Endothelial cell of umbilical vein (primary cell): ENCODE measurements at regions not wholly inside any gene's neighbourhood (a gene's known extent, or its start where the extent isn't known, plus 50 kb on each side); places are given as distances from the start of the nearest gene placed in this dataset.

Source experiments
- BruUV-seq: library from RNA; stranded (reverse); fragments of 400-500 nt; replicated peaks from 2 replicates; lab custom pipeline; 2021; lab: Mats Ljungman, UMichigan
- CTCF ChIA-PET: fragments of 300-600, 350-600 bp; sonication (Branson Sonifier 250); formaldehyde crosslinking; loops from one replicate; lab custom pipeline; 2021; ENCODE audit warnings: antibody characterized with exemption, inconsistent platforms; lab: Charles Lee
- POLR2A ChIA-PET: fragments of 300-600, 350-600 bp; sonication (Branson Sonifier 250); formaldehyde crosslinking; loops from one replicate; lab custom pipeline; 2021; ENCODE audit warnings: antibody characterized with exemption, inconsistent platforms; lab: Charles Lee
- DNase-seq: peaks from one replicate; pipeline ENCODE4 v3.0.0-alpha.2; 2011; ENCODE audit warnings: low read depth, low spot score
- FAIRE-seq: peaks from 2 replicates; lab custom pipeline; 2011; peaks lifted over from hg19 to GRCh38; lab: Jason Lieb, UNC
- H2AFZ ChIP-seq: 2 replicates; pipeline ENCODE4 v1.6.0; 2012; ENCODE audit warnings: low read depth, low read length, control low read depth, inconsistent platforms
- H3K27ac ChIP-seq: 2 replicates; pipeline ENCODE4 v1.5.1; 2011; ENCODE audit warnings: low read depth, mild to moderate bottlenecking, control low read depth, low read length, moderate library complexity; ENCODE audit not compliant: insufficient read depth
- H3K27me3 ChIP-seq, 2 experiments: 2 replicates each; pipeline versions ENCODE4 v1.6.0 to v1.6.1; 2011; ENCODE audit warnings: low read length in 2 of 2, mixed read lengths in 1 of 2; ENCODE audit not compliant: control insufficient read depth in 2 of 2, insufficient read depth in 2 of 2
- H3K36me3 ChIP-seq, 2 experiments: 2 replicates in 1 of 2; 3 replicates in 1 of 2; pipeline ENCODE4 v1.5.1; 2011; ENCODE audit warnings: low read length in 2 of 2, mild to moderate bottlenecking in 1 of 2, moderate library complexity in 1 of 2; ENCODE audit not compliant: control insufficient read depth in 2 of 2, insufficient read depth in 2 of 2; ENCODE audit errors: extremely low read depth in 1 of 2
- H3K4me1 ChIP-seq: 3 replicates; pipeline ENCODE4 v1.5.1; 2011; ENCODE audit warnings: mild to moderate bottlenecking, low read length; ENCODE audit not compliant: control insufficient read depth, insufficient read depth; ENCODE audit errors: extremely low read depth
- H3K4me2 ChIP-seq: 2 replicates; pipeline ENCODE4 v1.6.1; 2011; ENCODE audit warnings: low read length, control low read depth, mixed read lengths; ENCODE audit not compliant: insufficient read depth
- H3K4me3 ChIP-seq, 3 experiments: fragments of 200-600 bp in 1 of 3; sonication (generic), shearing (Covaris generic) in 1 of 3; replicated peaks in 1 of 3; 2 replicates each; pipeline ENCODE4 v1.5.1; 2011 to 2016; ENCODE audit warnings: control low read depth in 3 of 3, low read length in 3 of 3, mild to moderate bottlenecking in 2 of 3, inconsistent platforms in 1 of 3, low read depth in 1 of 3, moderate library complexity in 1 of 3; ENCODE audit not compliant: insufficient read depth in 1 of 3
- H3K79me2 ChIP-seq: 2 replicates; pipeline ENCODE4 v1.6.0; 2012; ENCODE audit warnings: low read length, inconsistent platforms; ENCODE audit not compliant: control insufficient read depth, insufficient read depth
- H3K9ac ChIP-seq: replicated peaks from 2 replicates; pipeline ENCODE3; 2011; ENCODE audit warnings: low read length, control low read depth; ENCODE audit not compliant: insufficient read depth; ENCODE audit errors: extremely low read depth
- H3K9me1 ChIP-seq: replicated peaks from 3 replicates; pipeline ENCODE4 v1.6.0; 2011; ENCODE audit warnings: mild to moderate bottlenecking, low read length; ENCODE audit not compliant: control insufficient read depth, insufficient read depth; ENCODE audit errors: extremely low read depth
- H3K9me3 ChIP-seq: replicated peaks from 2 replicates; pipeline ENCODE4 v1.5.1; 2012; ENCODE audit warnings: low read length, inconsistent platforms; ENCODE audit not compliant: control insufficient read depth, insufficient read depth
- H4K20me1 ChIP-seq: replicated peaks from 2 replicates; pipeline ENCODE3; 2011; ENCODE audit warnings: mild to moderate bottlenecking, low read length; ENCODE audit not compliant: control insufficient read depth, insufficient read depth; ENCODE audit errors: extremely low read depth
- EZH2 ChIP-seq: IDR thresholded peaks from 2 replicates; pipeline ENCODE4 v1.6.1; 2012; ENCODE audit warnings: borderline replicate concordance, low read depth, mild to moderate bottlenecking, moderate library complexity, low read length, inconsistent platforms; ENCODE audit not compliant: severe bottlenecking
- FOS ChIP-seq: IDR thresholded peaks from 2 replicates; pipeline ENCODE4 v1.6.1; 2011; ENCODE audit warnings: mild to moderate bottlenecking, low read length, moderate library complexity, borderline replicate concordance; ENCODE audit not compliant: insufficient read depth
- GATA2 ChIP-seq: IDR thresholded peaks from 2 replicates; pipeline ENCODE4 v1.7.0; 2011; ENCODE audit warnings: low read depth, mild to moderate bottlenecking, moderate library complexity, mixed read lengths, low read length; ENCODE audit not compliant: insufficient read length, insufficient read depth
- JUN ChIP-seq: IDR thresholded peaks from 2 replicates; pipeline ENCODE4 v1.6.1; 2011; ENCODE audit warnings: borderline replicate concordance, low read depth; ENCODE audit not compliant: insufficient read length, insufficient read depth
- MAX ChIP-seq: IDR thresholded peaks from 2 replicates; pipeline ENCODE4 v1.6.1; 2011; ENCODE audit not compliant: insufficient read depth, insufficient read length
- MYC ChIP-seq: IDR thresholded peaks from one replicate; pipeline ENCODE4 v1.6.1; 2011; ENCODE audit warnings: mild to moderate bottlenecking, low read depth, low read length
- POLR2A ChIP-seq: IDR thresholded peaks from 2 replicates; pipeline ENCODE4 v1.6.1; 2012; ENCODE audit warnings: low read depth, mild to moderate bottlenecking, control low read depth, low read length
- POLR2AphosphoS5 ChIP-seq: IDR thresholded peaks from 2 replicates; pipeline ENCODE4 v1.6.1; 2012; ENCODE audit warnings: low read depth, mild to moderate bottlenecking, control low read depth, low read length, moderate library complexity; ENCODE audit not compliant: insufficient read depth
- dilution Hi-C: fragments of 300-500 bp; cut with MboI; formaldehyde crosslinking; loops from one replicate; pipeline ENCODE4 v1.15.0; 2019; ENCODE audit warnings: low sequenced_read_pairs; ENCODE audit not compliant: extremely low pct_ligation_motif_present
- intact Hi-C: fragments of 100-400 bp; cut with micrococcal nuclease; formaldehyde crosslinking; loops from one replicate; pipeline ENCODE4 v1.10.0; 2022
- TF ChIP-seq, protein P1 (sequence below), 2 donors: IDR thresholded peaks; 1 replicate in 1 of 2; 2 replicates in 1 of 2; pipeline ENCODE4 v1.5.1; 2011; ENCODE audit warnings: low read length in 2 of 2, mild to moderate bottlenecking in 2 of 2, moderate library complexity in 2 of 2, control low read depth in 1 of 2, inconsistent platforms in 1 of 2, low read depth in 1 of 2; ENCODE audit not compliant: insufficient read depth in 1 of 2; ENCODE audit errors: extremely low read depth in 1 of 2

DNA sequence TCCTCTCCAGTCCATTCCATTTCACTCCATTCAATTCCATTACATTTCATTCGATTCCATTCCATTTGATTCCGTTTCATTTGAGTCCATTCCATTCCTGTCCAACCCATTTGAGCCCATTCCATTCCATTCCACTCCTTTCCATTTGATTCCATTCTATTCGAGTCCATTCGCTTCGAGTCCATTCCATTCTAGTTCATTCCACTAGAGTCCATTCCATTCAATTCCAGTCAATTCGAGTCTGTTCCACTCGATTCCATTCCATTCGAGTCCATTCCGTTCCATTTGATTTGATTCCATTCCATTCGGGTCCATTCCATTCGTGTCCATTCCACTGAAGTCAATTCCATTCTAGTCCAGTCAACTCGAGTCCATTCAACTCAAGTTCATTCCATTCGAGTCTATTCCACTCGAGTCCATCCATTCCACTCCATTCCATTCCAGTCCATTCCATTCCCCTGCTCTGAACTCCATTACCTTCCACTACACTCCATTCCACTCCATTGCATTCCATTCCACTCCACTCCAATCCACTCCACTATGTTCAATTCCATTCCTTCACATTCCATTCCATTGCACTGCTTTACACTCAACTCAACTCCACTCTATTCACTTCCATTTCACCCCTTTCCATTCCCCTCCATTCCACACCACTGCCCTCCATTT lies 2569.4 kb upstream of the TPTE start:
- TF ChIP-seq JUN (no peak), MYC (no peak), FOS (no peak), POLR2A (no peak), MAX (no peak), POLR2AphosphoS5 (no peak), EZH2 (no peak), GATA2 (no peak)
- TF ChIP-seq, protein P1, sequence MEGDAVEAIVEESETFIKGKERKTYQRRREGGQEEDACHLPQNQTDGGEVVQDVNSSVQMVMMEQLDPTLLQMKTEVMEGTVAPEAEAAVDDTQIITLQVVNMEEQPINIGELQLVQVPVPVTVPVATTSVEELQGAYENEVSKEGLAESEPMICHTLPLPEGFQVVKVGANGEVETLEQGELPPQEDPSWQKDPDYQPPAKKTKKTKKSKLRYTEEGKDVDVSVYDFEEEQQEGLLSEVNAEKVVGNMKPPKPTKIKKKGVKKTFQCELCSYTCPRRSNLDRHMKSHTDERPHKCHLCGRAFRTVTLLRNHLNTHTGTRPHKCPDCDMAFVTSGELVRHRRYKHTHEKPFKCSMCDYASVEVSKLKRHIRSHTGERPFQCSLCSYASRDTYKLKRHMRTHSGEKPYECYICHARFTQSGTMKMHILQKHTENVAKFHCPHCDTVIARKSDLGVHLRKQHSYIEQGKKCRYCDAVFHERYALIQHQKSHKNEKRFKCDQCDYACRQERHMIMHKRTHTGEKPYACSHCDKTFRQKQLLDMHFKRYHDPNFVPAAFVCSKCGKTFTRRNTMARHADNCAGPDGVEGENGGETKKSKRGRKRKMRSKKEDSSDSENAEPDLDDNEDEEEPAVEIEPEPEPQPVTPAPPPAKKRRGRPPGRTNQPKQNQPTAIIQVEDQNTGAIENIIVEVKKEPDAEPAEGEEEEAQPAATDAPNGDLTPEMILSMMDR (IDR thresholded peaks at IDR 0.05; ENCODE audit: extremely low read depth in 1 of 2, insufficient read depth in 1 of 2, low read depth in 1 of 2, low read length in 2 of 2), result no peak
- dilution Hi-C loops, result no loop called here
- H3K27ac ChIP-seq, result no peak overlapping the region
- DNase-seq (no peak), FAIRE-seq (no peak)
- no peak overlapping the region for H3K4me3 ChIP-seq
- POLR2A ChIA-PET, result no interaction called here
- no peaks in the 10 kb centered on the region for H3K4me1 ChIP-seq
- H2AFZ ChIP-seq, result no peak overlapping the region
- BruUV-seq, result no TSS peak
- no peaks in the 10 kb centered on the region for H3K79me2 ChIP-seq
- no peaks in the 10 kb centered on the region for H3K27me3 ChIP-seq
- H4K20me1 ChIP-seq, result no peaks in the 10 kb centered on the region
- H3K9me1 ChIP-seq, result no peaks in the 10 kb centered on the region
- intact Hi-C loops, result no loop called here
- CTCF ChIA-PET, result no interaction called here
- no peak overlapping the region for H3K9ac ChIP-seq
- peaks cover 86% of the 10 kb centered on the region for H3K9me3 ChIP-seq
- no peak overlapping the region for H3K4me2 ChIP-seq
- H3K36me3 ChIP-seq, result no peaks in the 10 kb centered on the region
